ENCODE measurements at regions not wholly inside any gene's neighbourhood (a gene's known extent, or its start where the extent isn't known, plus 50 kb on each side); places are given as distances from the start of the nearest gene placed in this dataset.

DNA sequence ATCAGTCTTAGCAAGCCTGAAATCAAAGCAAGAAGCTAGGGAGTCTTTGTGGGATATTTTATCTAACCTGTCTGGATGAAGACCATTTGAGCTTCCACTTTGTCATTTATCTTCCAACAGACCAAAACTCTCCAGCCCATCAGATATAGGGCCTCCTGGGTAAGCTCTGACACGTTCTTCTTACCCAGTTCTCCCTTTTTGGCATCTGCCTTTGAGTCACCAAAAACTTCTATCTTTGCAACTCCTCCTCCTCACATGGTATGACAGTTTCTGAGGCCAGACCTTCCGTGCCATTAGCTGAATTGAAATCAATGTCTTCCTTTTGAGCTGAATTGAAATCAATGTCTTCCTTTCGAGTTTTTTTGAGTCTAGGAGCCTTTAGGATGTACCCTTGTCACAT is 156.6 kb upstream of the SPRY4 start:
- dilution Hi-C loops (cut with MboI; ENCODE audit: extremely low pct_ligation_motif_present, low sequenced_read_pairs) (no loop called here), intact Hi-C loops (cut with micrococcal nuclease) (no loop called here)
- no peak overlapping the region for H3K9ac ChIP-seq (replicated peaks; ENCODE audit: extremely low read depth, insufficient read depth, low read length)
- POLR2A ChIA-PET: interaction anchor here (1.1 kb wide), 1 partner anchor 12 kb away, joined by 5 read pairs; no protein-coding TSS in a partner anchor
- CTCF ChIA-PET: interaction anchor here (0.9 to 1.2 kb wide), 3 partner anchors 11 to 33 kb away, joined by 3 to 7 read pairs (median 5); no protein-coding TSS in a partner anchor
- H4K20me1 ChIP-seq (replicated peaks; ENCODE audit: control insufficient read depth, extremely low read depth, insufficient read depth, low read length): no peaks in the 10 kb centered on the region
- DNase-seq (ENCODE audit: low read depth, low spot score) (no peak), FAIRE-seq (no peak)
- no peak overlapping the region for H3K27ac ChIP-seq (ENCODE audit: insufficient read depth, low read depth, low read length)
- no peak for TF ChIP-seq FOS (IDR thresholded peaks at IDR 0.05; ENCODE audit: borderline replicate concordance, insufficient read depth, low read length)
- TF ChIP-seq POLR2A (IDR thresholded peaks at IDR 0.05; ENCODE audit: low read depth, low read length): no peak
- no peak for TF ChIP-seq POLR2AphosphoS5 (IDR thresholded peaks at IDR 0.05; ENCODE audit: insufficient read depth, low read depth, low read length)
- TF ChIP-seq GATA2 (IDR thresholded peaks at IDR 0.05; ENCODE audit: insufficient read depth, insufficient read length, low read depth, low read length): no peak
- no peak for TF ChIP-seq EZH2 (IDR thresholded peaks at IDR 0.05; ENCODE audit: borderline replicate concordance, low read depth, low read length, severe bottlenecking)
- no peak for TF ChIP-seq JUN (IDR thresholded peaks at IDR 0.05; ENCODE audit: borderline replicate concordance, insufficient read depth, insufficient read length, low read depth)
- TF ChIP-seq, protein P1, sequence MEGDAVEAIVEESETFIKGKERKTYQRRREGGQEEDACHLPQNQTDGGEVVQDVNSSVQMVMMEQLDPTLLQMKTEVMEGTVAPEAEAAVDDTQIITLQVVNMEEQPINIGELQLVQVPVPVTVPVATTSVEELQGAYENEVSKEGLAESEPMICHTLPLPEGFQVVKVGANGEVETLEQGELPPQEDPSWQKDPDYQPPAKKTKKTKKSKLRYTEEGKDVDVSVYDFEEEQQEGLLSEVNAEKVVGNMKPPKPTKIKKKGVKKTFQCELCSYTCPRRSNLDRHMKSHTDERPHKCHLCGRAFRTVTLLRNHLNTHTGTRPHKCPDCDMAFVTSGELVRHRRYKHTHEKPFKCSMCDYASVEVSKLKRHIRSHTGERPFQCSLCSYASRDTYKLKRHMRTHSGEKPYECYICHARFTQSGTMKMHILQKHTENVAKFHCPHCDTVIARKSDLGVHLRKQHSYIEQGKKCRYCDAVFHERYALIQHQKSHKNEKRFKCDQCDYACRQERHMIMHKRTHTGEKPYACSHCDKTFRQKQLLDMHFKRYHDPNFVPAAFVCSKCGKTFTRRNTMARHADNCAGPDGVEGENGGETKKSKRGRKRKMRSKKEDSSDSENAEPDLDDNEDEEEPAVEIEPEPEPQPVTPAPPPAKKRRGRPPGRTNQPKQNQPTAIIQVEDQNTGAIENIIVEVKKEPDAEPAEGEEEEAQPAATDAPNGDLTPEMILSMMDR (IDR thresholded peaks at IDR 0.05; ENCODE audit: extremely low read depth in 1 of 2, insufficient read depth in 1 of 2, low read depth in 1 of 2, low read length in 2 of 2): no peak
- TF ChIP-seq, protein P2, sequence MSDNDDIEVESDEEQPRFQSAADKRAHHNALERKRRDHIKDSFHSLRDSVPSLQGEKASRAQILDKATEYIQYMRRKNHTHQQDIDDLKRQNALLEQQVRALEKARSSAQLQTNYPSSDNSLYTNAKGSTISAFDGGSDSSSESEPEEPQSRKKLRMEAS (IDR thresholded peaks at IDR 0.05; ENCODE audit: insufficient read depth, insufficient read length): no peak
- no peak for TF ChIP-seq MYC (IDR thresholded peaks at IDR 0.05; ENCODE audit: low read depth, low read length)
- no peaks in the 10 kb centered on the region for H3K27me3 ChIP-seq (ENCODE audit: control insufficient read depth in 2 of 2, insufficient read depth in 2 of 2, low read length in 2 of 2)
- H3K9me1 ChIP-seq (replicated peaks; ENCODE audit: control insufficient read depth, extremely low read depth, insufficient read depth, low read length): no peaks in the 10 kb centered on the region
- H3K36me3 ChIP-seq (ENCODE audit: control insufficient read depth in 2 of 2, extremely low read depth in 1 of 2, insufficient read depth in 2 of 2, low read length in 2 of 2): no peaks in the 10 kb centered on the region
- no peaks in the 10 kb centered on the region for H3K79me2 ChIP-seq (ENCODE audit: control insufficient read depth, insufficient read depth, low read length)
- no TSS peak for BruUV-seq (replicated peaks)
- H2AFZ ChIP-seq (ENCODE audit: low read depth, low read length): no peak overlapping the region
- peaks cover 7% of the 10 kb centered on the region for H3K4me1 ChIP-seq (ENCODE audit: control insufficient read depth, extremely low read depth, insufficient read depth, low read length)
- no peak overlapping the region for H3K4me2 ChIP-seq (ENCODE audit: insufficient read depth, low read length)
- no peak overlapping the region for H3K4me3 ChIP-seq (replicated peaks in 1 of 3; ENCODE audit: insufficient read depth in 1 of 3, low read depth in 1 of 3, low read length in 3 of 3)
- no peaks in the 10 kb centered on the region for H3K9me3 ChIP-seq (replicated peaks; ENCODE audit: control insufficient read depth, insufficient read depth, low read length)
